NCI-H2196 (cell line): ENCODE measurements at regions not wholly inside any gene's neighbourhood (a gene's known extent, or its start where the extent isn't known, plus 50 kb on each side); places are given as distances from the start of the nearest gene placed in this dataset.

Experiments
- DNase-seq: peaks from one replicate; lab custom pipeline; 2025; ENCODE audit not compliant: unreplicated experiment; lab: John Stamatoyannopoulos, UW

- no peak for DNase-seq
Observed at GRCh38 chr10:10120671-10121070, 897.0 kb upstream of the CELF2 start.

DNA sequence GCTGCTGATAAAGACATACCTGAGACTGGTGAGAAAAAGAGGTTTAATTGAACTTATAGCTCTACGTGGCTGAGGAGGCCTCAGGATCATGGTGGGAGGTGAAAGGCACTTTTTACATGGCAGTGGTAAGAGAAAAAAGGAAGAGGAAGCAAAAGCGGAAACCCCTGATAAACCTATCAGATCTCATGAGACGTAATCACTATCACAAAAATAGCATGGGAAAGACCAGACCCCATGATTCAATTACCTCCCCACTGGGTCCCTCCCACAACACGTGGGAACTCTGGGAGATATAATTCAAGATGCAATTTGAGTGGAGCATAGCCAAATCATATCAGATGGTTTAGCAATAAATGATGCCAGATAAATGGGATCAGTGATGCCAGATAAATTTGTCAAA lies 892.0 kb upstream of the CELF2 start:
- no peak for DNase-seq

DNA sequence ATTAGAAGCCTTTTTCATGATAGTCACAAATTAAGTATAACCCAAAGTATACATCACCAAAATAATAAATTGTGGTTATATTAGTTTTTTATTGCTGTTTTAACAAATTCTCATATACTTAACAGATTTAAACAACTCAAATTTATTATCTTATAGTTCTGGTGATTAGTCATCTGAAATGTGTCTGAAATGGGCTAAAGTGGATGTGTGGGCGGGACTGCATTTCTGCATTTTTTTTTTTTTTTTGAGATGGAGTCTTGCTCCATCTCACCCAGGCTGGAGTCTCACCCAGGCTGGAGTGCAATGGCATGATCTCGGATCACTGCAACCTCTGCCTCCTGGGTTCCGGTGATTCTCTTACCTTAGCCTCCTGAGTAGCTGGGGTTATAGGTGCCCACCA lies 891.5 kb upstream of the CELF2 start:
- DNase-seq: no peak

GRCh38 chr10:10128387-10128786 lies 889.3 kb upstream of the CELF2 start:
- DNase-seq: no peak

DNA sequence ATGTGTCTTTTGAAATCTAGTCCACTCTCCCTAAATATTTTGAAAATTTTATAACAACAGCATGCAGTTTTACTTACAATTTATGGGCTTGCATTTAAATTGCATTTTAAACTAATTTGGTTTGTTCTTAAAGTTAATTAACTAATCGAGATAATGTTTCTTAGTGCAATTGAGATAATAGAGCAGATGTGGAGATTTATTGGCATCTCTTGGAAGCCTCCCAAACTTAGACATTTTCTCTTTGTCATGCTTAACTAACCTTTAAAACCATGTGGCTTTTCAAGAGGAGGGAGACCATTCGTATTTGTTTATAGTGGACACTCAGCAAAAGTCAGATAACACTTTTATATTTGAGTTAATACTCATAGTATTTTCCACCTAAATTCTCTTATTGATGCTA lies 887.0 kb upstream of the CELF2 start:
- DNase-seq: no peak

GRCh38 chr10:10132009-10132408 lies 885.7 kb upstream of the CELF2 start:
- DNase-seq: no peak

DNA sequence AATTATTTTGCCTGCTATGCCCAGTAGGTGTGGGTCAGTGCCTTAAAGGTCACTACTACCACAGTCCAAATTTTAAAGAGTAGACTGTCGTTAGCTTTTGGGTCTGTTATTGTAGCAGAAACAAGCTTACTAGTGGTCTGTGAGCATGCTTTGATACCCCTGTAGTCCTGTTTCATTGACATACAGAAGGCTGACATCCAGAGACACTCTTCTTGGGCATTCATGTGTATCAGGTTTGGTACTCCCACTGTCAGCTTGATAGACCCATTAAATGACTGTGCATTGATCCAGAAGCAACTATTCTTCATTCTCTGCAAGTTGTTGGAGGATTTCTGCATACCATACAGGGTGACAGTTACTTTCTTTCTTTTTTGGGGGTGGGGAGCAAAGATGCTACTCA lies 884.4 kb upstream of the CELF2 start:
- DNase-seq: no peak

DNA sequence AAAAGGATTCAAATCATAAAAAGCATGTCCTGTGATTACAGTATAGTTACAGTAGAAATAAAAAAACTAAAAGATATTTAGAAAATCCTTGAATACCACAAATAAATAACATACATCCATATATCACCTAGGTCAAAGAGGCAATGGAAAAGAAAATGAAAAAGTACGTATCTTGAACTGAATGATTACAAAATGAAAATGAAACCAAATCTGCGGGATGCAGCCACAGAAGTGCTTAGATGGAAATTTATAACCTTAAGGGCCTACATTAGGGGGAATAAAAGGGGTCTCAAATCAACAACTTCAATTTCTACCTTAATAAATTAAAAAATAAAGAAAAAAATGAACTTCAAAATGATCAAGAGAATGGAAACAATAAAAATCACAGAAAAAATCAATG lies 879.0 kb upstream of the CELF2 start:
- DNase-seq: no peak

- no peak for DNase-seq
Observed at GRCh38 chr10:10141782-10142382, 875.8 kb upstream of the CELF2 start.

DNA sequence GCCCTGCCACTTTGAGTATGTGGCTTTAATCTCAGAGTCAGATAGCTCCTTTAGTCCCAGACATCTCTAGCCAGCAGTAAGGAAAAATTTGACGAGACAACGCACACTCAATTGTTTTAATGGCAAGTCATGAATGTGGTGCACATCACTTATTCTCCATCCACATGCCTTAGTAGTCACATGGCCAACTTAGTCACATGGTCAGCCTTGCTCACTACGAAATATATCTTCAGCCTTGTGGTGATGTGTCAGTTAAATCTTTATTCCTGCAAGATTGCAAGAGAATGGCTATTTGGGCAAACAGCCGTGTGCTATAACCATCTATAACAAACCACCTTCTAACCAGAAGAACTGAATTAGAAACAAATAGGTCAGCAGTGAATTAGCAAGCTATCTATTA lies 871.1 kb upstream of the CELF2 start:
- no peak for DNase-seq

DNA sequence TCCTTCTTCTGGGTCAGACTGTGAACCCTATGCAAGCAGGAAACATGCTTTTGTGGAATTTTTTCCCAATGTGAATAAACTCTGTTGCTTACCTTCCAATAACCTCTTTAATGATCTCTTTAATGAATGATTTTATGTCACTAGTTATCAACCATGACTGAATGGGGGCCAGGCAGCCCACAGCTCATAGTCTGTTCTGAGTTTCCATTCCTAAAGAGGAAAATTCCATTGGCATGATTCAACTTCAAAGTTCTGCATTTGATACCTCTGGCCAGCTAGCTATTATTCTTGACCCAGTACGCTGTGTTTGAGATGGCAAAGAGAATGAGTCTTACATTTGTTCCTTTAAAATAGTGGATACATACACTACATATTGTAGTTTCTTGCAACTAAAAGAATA lies 867.8 kb upstream of the CELF2 start:
- no peak for DNase-seq

GRCh38 chr10:10156917-10157600 lies 860.6 kb upstream of the CELF2 start:
- no peak for DNase-seq

DNA sequence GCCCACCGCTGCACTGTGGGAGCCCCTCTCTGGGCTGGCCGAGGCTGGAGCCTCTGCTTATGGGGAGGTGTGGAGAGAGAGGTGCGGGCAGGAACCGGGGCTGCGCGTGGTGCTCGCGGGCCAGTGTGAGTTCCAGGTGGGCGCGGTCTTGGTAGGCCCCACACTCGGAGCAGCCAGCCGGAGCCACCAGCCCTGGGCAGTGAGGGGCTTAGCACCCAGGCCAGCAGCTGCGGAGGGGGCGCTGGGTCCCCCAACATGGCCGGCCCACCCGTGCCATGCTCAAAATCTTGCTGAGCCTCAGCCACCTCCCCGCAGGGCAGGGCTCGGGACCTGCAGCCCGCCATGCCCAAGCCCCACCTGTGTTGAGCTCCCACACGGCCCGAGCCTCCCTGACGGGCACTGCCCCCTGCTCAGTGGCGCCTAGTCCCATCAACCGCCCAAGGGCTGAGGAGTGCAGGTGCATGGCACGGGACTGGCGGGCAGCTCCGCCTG lies 856.8 kb upstream of the CELF2 start:
- DNase-seq: no peak

GRCh38 chr10:10164848-10165247 lies 852.8 kb upstream of the CELF2 start:
- DNase-seq: no peak

- DNase-seq: no peak
Observed at GRCh38 chr10:10165415-10165814, 852.3 kb upstream of the CELF2 start.

DNA sequence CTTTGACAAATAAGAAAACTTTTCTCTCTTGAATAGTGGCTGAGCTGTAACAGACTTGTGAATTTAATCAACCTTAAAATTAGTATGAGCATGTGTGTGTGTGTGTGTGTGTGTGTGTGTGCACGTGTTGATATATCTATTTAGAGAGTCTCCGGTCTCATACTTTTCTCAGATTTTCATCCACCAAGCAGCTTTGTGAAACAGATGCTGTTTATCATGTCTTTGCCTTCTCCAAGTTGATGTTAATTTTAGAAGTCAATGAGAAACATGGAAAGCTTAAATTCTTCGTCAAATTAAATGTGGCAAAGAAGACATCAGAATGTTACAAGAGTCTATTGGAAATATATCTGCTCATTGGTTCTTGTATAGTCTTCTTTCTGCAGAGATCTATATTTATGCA lies 839.2 kb upstream of the CELF2 start:
- DNase-seq: no peak

DNA sequence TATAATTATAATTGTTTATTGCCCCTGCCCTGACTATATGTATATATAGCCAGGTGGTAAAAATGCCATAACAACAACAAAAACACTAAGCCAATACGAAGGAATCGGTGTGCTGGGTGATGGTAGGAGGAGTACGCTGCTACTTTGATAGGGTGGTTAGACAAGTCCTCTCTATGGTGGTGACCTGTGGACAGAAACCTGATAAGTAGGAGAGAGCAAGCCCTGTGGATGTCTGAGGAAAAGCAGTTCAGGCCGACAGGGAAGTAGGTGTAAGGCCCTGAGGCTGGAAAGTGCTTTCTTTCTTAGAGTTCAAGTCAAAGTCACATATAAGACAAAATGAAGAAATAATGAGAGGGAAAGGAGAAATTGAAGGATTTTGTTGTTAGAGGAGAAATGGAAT lies 823.8 kb upstream of the CELF2 start:
- no peak for DNase-seq

DNA sequence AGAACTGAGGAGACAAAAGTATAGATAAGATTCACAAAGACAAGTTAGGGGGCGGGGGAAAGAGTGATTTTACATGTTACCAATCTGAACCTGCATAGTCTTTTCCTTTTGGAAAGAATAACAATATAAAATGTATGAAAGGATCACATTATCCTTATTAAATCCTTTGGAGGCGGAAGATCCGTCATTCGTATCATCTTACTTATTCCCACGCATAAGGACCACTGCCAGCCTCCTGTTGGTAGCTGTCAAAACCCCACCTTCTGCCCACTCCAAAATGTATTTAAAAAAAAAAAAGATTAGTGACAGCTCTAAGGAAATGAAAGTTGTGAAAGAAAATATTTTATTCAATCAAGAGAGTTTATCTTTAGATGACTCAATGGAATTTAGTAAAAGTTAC lies 821.0 kb upstream of the CELF2 start:
- no peak for DNase-seq

DNA sequence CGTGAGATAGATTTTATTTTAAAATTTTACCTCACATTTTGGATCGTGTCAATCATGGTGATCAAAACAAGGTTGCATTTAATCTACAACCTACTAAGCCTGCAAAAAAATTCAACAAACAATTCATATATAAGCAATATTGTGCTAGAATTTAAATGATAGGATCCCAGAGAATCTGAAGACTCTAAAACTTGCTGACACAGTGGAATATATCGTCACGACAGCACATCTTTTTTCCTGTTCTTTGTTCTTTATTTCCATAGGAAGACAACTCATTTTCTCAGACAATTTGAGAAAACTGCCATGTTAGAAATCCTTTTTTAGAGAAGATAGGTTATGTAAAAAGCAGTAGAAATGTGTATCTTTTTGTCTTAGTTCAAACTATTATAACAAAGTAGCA lies 820.2 kb upstream of the CELF2 start:
- no peak for DNase-seq

GRCh38 chr10:10198363-10198762 lies 819.3 kb upstream of the CELF2 start:
- DNase-seq: no peak

DNA sequence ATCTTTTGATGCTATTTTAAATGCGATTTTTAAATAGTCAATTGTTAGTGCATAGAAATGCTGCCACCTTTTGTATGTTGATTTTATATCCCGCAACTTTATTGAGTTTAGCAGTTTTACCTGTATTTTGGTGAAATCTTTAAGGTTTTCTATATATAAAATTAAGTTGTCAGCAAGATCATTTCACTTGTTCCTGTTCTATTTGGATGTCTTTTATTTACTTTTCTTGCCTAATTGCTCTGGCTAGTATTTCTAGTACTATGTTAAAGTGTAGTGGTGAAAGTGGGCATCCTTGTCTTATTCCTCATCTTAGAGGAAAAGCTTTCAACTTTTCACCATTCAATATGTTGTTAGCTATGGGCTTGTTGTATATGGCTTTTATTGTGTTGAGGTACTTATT lies 813.3 kb upstream of the CELF2 start:
- DNase-seq: no peak

GRCh38 chr10:10205906-10206305 lies 811.8 kb upstream of the CELF2 start:
- DNase-seq: no peak

DNA sequence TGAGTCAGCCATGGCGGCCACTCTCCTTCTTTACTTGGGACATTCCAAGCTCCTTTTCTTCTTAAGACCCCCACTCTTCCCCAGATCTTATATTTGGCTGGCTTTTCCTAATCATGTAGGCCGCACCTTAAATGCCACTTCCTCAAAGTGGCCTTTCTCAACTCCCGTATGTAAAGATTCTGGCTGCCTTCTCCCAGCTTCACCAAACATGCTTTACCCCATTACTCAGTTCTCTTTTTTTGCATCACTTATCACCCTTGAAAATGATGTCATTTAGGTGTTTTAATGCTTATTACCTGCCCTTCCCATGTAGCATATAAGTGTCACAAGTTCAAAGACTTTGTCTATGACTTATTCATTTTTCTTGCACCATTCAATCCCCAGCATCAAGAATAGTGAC lies 810.1 kb upstream of the CELF2 start:
- no peak for DNase-seq
